ENCODE measurements at regions not wholly inside any gene's neighbourhood (a gene's known extent, or its start where the extent isn't known, plus 50 kb on each side); places are given as distances from the start of the nearest gene placed in this dataset.

DNA sequence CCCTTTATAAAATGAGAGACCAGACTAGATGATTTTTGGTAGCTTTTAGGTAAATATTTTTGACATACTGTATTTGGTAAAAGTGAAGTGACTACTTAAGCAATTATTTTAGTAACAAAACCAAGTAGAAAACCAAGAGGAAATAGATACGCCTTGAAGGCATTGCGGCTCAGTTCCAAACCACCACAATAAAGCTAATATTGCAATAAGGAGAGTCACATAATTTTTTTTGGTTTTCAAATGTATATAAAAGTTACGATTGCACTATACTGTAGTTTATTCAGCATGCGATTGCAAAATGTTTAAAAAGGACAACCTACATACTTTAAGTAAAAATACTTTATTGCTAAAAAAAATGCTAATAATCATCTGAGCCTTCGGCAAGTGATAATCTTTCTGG lies 581.7 kb upstream of the POT1 start:
- Histone ChIP-seq H3K27ac (no peak overlapping the region), H3K36me3 (ENCODE audit: low read depth, missing control alignments) (no peaks in the 10 kb centered on the region), H3K4me3 (no peak overlapping the region), H3K4me1 (no peaks in the 10 kb centered on the region), H3K9me3 (no peaks in the 10 kb centered on the region), H3K27me3 (no peaks in the 10 kb centered on the region)
- 94 to 95% methylated on average over 5 of the region's 5 CpGs for WGBS, 2 donors
- TF ChIP-seq, protein P1, sequence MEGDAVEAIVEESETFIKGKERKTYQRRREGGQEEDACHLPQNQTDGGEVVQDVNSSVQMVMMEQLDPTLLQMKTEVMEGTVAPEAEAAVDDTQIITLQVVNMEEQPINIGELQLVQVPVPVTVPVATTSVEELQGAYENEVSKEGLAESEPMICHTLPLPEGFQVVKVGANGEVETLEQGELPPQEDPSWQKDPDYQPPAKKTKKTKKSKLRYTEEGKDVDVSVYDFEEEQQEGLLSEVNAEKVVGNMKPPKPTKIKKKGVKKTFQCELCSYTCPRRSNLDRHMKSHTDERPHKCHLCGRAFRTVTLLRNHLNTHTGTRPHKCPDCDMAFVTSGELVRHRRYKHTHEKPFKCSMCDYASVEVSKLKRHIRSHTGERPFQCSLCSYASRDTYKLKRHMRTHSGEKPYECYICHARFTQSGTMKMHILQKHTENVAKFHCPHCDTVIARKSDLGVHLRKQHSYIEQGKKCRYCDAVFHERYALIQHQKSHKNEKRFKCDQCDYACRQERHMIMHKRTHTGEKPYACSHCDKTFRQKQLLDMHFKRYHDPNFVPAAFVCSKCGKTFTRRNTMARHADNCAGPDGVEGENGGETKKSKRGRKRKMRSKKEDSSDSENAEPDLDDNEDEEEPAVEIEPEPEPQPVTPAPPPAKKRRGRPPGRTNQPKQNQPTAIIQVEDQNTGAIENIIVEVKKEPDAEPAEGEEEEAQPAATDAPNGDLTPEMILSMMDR (IDR thresholded peaks at IDR 0.05), result no peak
- no peak for TF ChIP-seq POLR2A (IDR thresholded peaks at IDR 0.05)
- DNase-seq, result no peak
- intact Hi-C loops (cut with DNase I; ENCODE audit: low total_unique reads), result no loop called here

DNA sequence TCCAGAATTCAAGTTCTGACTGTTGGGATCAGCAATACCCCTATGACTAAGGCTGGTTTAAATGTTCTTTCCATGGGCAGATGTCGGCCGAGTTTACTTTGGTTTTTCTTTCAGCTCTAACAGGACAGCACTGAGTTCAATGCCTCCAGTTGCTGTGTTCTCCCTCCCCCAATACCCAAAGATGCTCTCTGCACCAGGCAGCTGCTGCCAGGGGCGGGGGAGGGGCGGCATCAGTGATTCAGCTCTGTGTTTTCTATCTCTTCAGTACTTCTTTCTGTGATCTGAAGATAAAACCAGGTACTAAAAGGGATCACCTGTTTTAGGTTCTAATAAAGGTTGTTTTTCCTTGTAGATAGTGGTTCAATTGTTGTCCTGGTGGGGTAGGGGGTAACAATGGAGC lies 576.7 kb upstream of the POT1 start:
- 60 to 68% methylated on average over 4 of the region's 4 CpGs for WGBS, 2 donors
- Histone ChIP-seq H3K9me3 (no peaks in the 10 kb centered on the region), H3K4me1 (no peaks in the 10 kb centered on the region), H3K27me3 (no peaks in the 10 kb centered on the region), H3K4me3 (no peak overlapping the region), H3K27ac (no peak overlapping the region), H3K36me3 (ENCODE audit: low read depth, missing control alignments) (no peaks in the 10 kb centered on the region)
- intact Hi-C loops (cut with DNase I; ENCODE audit: low total_unique reads), result no loop called here
- DNase-seq, result no peak
- TF ChIP-seq POLR2A (IDR thresholded peaks at IDR 0.05), result no peak
- TF ChIP-seq, protein P1 (IDR thresholded peaks at IDR 0.05), result no peak

DNA sequence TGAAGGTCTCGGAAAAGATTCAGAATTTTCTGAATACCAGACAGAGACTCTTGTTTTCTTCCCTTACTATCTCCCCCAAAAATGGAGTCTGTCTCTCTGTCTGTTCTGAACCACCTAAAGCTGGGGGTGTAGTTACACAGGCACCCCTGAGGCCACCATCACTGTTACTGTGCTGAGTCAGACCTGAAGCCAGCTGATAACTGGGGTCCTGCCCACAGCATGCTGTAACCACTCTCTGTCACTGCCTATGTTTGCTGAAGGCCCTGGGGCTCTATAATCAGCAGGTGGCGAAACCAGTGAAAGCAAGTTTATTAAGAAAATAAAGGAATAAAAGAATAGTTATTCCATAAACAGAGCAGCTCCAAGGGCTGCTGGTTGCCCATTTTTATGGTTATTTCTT lies 575.2 kb upstream of the POT1 start:
- Histone ChIP-seq H3K27ac (no peak overlapping the region), H3K9me3 (no peaks in the 10 kb centered on the region), H3K4me3 (no peak overlapping the region), H3K27me3 (no peaks in the 10 kb centered on the region), H3K4me1 (no peaks in the 10 kb centered on the region), H3K36me3 (ENCODE audit: low read depth, missing control alignments) (no peaks in the 10 kb centered on the region)
- DNase-seq, result no peak
- TF ChIP-seq, protein P1 (IDR thresholded peaks at IDR 0.05), result no peak
- TF ChIP-seq POLR2A (IDR thresholded peaks at IDR 0.05), result no peak
- intact Hi-C loops (cut with DNase I; ENCODE audit: low total_unique reads), result no loop called here
- 85 to 96% methylated on average over 2 of the region's 2 CpGs for WGBS, 2 donors

DNA sequence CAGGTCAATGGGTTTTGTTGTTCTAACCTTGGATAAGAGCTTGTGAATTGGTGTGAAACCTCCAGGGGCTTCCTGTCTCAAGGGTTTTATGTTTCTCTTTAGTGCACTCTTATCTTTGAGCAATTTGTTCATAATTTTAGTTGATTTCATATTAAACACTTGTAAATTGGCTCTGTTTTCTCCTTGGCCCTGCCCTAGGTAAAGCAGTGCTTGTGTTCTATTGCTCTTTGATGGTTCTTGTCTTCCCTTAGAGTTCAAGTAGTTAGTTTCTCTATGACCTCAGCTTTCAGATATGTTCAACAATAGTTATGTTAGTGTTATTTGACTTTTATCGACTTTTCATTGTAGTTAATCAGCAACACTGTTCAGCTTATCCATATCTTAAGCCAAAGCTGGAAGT lies 566.4 kb upstream of the POT1 start:
- TF ChIP-seq, protein P1 (IDR thresholded peaks at IDR 0.05), result no peak
- TF ChIP-seq POLR2A (IDR thresholded peaks at IDR 0.05), result no peak
- 71 to 91% methylated on average over 1 of the region's 1 CpG for WGBS, 2 donors
- Histone ChIP-seq H3K27me3 (no peaks in the 10 kb centered on the region), H3K4me1 (no peaks in the 10 kb centered on the region), H3K4me3 (no peak overlapping the region), H3K9me3 (no peaks in the 10 kb centered on the region), H3K36me3 (ENCODE audit: low read depth, missing control alignments) (no peaks in the 10 kb centered on the region), H3K27ac (no peak overlapping the region)
- no peak for DNase-seq
- intact Hi-C loops (cut with DNase I; ENCODE audit: low total_unique reads), result no loop called here

DNA sequence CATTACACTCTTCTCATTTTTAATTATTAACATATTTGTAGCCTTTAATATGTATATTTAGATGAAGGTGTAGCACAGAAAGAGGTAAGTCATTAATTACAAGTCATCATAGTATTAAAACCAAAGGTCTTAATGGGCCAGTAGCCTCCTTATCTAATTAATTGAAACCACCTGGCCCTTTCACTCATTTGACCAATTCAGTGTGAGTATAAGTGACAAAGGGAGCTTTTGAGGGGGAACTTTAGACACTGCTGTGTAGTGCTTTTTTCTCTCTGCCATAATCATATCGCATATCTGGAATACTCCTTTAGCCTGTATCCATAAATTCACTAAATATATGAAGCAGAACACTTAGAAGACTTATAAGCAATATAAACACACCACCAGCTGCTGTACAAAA lies 562.9 kb upstream of the POT1 start:
- H3K36me3 ChIP-seq (ENCODE audit: low read depth, missing control alignments), result no peaks in the 10 kb centered on the region
- TF ChIP-seq, protein P1 (IDR thresholded peaks at IDR 0.05), result no peak
- TF ChIP-seq POLR2A (IDR thresholded peaks at IDR 0.05), result no peak
- no peaks in the 10 kb centered on the region for H3K27me3 ChIP-seq
- intact Hi-C loops (cut with DNase I; ENCODE audit: low total_unique reads), result no loop called here
- no peak for DNase-seq
- H3K9me3 ChIP-seq, result no peaks in the 10 kb centered on the region
- H3K4me3 ChIP-seq, result no peak overlapping the region
- no peak overlapping the region for H3K27ac ChIP-seq
- H3K4me1 ChIP-seq, result no peaks in the 10 kb centered on the region
- WGBS, 2 donors, result 71 to 79% methylated on average over 1 of the region's 1 CpG

All from testis (tissue), 2 donors.